SW 1271 (cell line): ENCODE measurements at regions not wholly inside any gene's neighbourhood (a gene's known extent, or its start where the extent isn't known, plus 50 kb on each side); places are given as distances from the start of the nearest gene placed in this dataset.
"Not testable (repeated sequence)": the region's sequence is repeated elsewhere in the genome, so short reads cannot be mapped to it uniquely, and the experiment has no call there.

Experiments used
- DNase-seq, 2 experiments: peaks; one replicate each; lab custom pipeline; 2025; lab: John Stamatoyannopoulos, UW

DNA sequence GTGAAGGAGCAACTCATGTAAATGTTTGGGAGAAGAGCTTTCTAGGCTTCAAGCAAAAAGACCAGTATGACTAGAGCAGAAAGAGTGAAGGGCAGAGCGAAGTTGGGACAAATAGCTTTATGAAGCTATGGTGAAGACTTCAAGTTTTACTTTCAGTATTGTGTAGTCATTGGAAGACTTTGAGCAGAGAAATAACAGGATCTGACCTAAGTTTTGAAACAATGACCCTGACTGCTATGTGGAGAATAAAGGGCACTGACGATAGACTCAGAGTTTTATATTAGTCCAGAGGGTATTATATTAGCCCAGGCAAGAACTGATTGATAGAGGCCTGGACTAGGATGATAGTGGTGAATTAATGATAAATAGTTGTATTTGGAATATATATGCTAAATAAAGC is 187.3 kb downstream of the KTN1 start:
- DNase-seq, result no peak

DNA sequence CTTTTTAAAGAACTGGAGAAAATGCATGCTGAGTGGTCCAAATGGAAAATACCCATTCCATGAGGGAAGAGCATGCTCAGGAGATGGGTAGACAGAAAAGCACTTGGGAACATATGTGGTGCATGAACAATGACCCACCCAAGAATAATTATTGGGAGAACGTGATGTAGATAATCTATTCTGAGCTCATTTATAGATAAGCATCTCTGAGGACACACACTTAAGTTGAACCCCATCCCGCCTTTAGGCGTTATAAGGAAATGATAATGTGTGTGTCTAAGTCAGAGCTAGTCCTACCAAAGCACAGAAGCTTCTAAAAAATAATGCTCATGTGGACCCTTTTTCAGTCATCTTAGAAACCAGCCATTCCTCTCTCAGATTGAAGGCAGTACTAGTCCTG is 189.9 kb downstream of the KTN1 start:
- no peak for DNase-seq

DNA sequence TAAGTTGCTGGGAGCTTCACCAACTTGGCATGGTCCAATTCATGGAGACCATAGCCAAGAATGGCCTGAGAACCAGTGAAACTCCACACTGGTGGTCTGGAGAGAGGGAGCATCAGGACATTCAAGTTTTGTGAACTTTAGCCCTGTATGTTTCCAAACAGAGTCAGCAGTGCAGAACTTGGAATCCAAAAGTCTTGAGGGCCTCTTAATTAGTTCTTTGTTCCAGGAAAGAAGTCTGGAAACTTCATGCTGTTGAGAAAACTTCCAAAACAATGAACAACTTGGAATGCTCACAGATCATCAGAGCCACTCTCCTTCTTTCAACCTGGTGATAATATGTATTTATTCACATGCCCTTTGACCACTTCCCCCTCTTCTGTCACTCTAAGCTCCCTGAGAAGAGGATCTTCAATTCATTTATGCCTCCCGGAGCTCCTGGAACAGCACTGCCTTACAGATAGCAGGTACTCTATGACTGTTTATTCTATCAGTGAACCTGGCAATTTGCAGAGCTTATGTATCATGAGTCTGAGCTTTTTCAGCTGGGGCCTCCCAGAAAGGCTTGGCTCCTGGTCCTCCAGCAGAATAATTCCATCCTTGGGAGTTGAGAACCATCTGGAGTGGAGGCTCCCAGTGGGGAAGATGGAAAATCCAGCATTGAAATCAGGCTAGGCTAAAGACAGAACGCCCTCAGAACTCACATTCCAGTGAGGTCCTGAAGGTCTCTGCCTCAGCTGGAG is 191.4 kb downstream of the KTN1 start:
- DNase-seq, result no peak

DNA sequence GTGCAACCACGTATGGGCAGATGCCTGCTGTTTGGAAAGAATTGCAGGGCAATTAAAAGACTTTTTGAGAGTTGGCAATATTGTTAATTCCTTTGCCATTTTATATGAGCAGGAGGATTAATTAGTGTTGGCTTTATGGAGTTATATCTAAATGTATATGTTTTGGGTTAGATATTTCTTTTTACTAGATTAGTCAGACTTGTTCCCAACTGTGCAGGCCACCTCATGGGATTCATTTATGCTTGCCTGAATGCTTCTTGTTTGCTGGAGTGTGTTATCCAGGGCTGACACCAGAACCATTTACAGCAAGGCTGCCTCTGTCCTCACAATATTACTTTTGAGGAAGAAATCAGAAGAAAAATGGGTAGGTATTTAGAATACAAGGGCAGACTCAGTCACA is 192.5 kb downstream of the KTN1 start:
- no peak for DNase-seq

DNA sequence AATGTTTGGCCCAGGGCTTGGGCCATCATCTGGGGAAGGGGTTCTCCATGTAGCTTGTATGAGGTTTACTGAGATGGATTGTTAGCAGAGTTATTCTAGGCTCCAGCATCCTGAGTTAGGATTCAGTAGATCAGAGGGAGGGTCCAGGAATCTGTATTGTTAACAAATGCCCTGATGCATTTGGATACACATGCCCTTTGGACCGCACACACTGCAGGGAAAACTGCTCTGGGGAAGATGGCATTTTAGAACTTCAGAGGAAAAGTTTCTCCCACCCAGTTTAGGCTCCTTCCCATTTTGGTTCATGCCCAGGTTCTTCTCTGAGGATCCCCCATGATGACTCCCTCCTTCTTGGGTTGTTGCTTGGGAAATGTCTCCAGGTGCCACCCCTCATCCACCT is 193.3 kb downstream of the KTN1 start:
- DNase-seq, result no peak

DNA sequence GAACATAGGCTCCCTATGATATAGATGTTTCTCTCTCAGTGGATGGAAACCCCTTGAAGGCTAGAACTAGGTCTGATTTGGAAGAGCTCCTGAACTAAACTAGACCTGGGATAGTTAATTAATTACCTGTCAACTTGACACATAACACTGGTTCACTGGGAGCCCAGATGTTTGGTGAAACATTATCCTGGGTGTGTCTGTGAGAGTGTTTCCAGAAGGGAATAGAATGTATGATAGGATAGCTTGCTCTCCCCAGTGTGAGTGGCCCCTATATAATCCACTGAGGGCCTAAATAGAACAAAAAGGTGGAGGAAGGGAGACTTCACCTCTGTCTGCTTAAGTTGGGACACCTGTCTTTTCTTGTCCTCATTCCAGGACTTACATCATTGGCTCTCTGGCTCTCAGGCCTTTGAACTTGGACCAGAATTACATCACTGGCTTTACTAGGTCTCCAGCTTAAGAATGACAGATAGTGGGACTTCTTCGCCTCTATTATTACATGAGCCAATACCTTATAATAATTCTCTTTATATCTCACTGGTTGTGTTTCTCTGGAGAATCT is 194.1 kb downstream of the KTN1 start:
- DNase-seq, result no peak

DNA sequence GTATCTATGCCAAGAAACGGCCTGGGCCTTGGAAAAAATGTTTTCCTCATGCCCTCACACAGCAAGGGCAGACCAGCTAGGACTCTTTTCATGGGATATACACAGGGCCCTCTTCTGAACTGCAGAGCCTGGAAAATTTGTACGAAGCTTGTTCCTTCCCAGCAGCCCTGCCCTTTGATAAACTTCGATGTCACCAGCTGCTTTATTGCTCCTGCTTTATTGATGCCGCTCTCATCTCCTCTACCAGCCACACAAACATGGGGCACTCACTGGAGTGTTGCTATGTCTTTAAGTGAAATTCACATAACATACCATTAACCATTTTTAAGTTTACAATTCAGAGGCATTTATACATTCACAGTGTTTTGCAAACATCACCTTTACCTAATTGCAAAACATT is 197.9 kb downstream of the KTN1 start:
- DNase-seq, result no peak

DNA sequence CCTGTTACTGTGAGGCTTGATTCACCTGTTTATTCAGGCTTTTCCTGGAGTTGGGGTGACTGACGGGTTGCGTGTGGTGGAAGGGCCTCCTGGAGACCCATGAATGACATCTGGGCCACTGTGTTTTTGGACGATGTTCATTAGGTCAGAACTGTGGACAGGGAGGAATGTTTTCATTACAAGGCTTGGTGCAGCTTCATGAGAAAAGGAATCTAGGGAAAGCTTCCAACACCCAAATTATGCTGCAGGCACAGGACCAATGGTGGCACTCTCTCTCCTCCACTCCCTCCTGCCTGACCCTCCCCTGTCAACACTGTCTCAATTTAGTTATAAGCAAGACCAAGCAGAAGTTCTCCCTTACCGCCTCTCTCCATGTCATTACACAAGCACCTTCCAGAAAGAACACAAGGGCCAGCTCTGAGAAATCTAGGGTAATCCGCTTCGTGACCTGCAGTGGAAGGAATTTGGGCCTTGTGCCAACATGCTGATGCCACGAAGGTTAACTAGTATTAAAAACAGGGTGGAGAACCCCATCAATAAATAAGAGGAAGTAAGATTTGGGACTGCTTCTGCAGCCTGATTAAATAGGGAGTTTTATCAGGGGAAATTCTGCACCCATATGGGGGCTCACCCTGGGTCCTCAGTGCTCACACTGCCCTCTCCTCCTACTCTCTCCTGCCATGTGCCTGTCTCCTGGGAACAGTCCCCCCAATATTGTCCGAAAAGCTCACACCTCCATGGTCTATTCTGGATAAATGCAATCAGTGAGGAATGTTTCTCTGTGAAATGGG is 200.3 kb downstream of the KTN1 start:
- no peak for DNase-seq

DNA sequence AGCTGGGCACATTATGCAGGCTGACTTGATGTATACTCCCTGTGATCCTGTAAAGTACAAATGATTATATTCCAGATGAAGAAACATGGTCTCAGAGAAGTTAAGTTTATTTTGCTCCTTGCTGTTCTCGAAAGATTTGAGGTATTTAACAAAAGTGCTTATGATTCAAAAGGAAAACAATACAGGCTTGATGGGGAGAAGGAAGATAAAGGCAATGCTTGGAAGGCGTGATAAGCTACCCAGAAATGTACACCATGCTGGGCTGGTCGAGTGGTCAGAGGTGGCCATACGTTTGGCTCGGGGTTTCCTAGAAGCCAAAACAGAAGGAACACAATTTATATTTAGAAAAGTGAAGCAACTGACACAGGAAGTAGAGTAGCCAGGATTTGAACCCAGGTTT is 201.0 kb downstream of the KTN1 start:
- DNase-seq, result no peak

DNA sequence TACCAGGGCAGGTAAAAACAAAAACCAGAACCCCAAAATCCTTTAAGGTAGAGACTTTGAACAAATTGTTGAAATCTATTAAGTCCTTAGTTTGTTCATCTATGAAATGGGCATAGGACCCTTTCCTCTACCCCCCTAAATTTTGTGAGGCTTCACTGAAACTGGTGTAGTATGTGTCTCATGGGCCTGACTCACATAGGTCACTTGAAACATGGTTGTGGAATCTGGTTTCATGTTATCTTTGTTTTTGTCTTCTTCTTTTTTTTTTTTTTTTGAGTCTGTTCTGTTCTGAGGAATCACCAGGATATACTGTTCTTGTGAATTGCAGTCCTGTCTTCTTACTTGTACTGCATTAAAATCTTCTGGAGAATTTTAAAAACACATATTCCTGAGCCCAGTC is 202.2 kb downstream of the KTN1 start:
- DNase-seq, result no peak

DNA sequence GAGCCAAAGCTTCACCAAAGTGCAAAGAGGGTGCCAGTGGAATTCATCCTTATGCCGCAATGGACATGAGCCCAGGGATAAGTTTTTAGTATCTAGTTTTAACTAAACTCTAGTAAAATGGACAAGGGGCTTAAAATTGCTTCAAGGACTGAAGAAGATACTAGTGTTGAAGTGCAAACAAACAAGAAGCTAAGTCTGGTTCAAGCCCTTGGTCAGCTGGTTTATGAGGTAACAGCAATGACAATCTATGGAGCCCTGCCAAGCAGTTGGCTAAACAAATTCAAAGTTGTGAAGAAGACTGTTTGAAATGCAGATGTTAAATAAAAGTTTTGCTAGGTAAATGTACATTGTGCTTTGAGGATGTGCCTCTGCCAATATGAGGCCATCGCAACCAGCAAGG is 209.4 kb downstream of the KTN1 start:
- no peak for DNase-seq

DNA sequence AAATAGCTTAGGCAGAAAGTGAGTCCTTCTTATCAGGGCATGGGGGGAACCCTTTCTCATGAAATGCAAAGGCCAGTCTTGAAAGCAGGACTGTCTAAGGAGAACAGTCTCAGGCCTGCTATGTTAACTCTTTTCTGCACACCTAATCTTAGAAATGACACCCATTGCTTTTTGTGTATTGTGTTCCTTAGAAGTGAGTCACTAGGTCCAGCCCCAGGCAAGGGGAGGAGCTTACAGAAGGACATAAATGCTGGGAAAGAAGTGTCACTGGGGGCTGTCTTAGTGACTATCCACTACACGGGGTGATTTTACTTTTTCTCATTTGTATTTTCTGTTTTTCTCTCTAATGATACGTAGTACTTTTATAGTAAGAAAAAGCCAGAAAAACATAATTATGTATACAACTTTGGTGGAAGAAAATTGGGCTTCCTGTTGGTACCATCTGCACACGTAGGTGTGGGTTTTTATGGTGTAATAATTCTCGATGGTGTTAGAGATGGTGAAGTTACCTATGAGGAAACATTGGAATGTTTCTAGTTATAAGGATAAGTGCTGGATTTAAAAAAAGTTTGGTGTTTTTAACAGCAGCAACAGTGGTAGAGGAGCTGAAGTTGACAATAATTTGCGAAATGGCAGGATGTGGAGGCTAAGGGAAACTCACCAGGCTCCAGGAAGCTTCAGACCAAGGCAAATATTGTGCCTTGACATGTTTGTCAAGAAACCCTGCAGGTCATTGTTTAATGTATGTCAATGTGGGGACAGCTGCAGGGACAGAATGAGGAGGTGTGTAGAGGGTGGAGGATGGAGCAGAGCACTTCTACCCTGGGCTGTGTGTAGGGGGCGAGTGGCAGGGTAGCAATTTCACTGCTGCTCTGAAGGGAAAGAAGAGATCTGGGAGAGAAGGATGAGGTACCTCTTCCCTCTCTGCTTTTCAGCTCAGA is 214.9 kb downstream of the KTN1 start:
- no peak for DNase-seq

DNA sequence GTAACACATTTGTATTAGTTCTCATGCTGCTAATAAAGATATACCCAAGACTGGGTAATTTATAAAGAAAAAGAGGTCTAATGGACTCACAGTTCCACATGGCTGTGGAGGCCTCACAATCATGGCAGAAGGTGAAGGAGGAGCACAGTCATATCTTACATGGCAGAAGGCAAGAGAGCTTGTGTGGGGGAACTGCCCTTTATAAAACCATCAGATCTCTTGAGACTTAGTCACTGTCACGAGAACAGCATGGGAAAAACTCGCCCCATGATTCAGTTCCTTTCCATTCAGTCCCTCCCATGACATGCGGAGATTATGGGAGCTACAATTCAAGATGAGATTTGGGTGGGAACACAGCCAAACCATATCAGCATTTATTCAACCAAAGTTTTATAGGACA is 216.5 kb downstream of the KTN1 start:
- not testable (repeated sequence) for DNase-seq

DNA sequence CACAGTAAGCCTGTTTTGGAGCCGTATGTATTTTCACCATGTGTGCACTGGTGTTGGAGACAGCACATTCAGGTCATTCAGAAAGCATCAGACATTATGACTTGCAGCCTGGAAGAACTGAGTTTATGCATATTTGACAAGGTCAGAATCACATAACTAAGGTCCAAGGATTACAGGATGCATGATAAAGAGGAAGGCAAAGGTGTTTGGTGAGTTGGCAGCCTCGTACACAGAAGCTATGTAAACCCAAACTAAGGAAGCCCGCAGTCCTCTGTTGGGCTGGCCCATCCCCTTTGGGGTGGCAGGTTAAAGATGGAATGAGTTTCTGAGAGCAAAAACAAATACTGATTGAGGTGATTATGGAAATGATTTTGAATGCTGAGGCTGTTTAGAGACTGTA is 218.4 kb downstream of the KTN1 start:
- DNase-seq, result no peak

DNA sequence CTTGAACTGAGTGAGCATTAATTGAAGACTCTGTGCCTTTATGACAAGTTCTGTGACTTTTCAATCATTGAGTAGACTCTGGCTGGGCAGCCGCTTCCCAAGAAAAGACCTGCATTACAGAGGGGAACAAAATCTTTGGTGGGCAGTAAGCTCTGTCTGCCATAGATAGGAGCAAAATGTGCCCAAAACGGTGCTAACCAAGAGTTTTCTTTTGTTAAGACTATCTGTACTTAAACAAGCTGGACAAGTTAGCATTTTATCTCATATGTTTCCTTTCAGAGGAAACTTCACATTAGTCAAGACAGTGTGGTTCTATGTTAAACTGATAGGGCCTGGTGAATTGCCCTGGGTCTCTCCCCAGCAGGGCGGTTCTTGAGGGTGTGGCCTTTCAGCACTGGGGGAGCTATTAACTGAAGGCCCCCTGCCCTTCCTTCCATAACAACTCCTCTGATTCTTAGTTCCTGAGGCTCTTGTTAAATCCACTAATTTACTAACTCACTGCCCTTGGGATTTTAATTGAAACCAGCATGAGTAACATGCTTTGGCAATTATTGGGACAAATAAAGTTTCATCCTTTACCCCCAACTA is 219.6 kb downstream of the KTN1 start:
- no peak for DNase-seq

DNA sequence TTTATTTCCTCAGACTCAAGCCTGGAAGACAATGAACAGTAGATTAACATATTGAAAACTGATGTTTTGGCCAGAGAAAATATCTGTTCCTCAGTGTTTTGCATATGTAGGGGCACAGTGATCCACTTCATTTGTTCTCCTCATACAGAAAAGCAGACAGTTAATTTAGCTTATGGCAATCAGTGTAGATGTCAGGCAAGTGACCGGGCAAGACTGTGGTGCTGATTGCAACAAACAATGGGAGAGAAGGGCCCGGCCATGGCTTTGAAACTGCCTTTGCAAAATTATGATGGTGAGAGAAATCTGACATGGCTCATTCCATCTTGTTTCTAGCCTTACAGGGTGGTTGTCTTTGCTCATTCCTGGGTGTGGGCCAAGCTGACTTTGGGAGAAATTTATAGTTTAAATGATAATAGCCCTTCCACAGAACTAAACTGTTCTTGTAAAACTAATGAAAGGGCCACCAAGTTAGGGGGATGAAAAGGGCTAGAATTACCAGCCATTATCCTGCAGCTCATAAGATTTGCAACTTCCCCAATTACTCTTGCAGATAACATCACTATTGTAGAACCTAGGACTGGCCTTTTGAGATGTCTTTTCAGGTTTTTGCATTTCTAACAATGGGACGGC is 220.3 kb downstream of the KTN1 start:
- no peak for DNase-seq

DNA sequence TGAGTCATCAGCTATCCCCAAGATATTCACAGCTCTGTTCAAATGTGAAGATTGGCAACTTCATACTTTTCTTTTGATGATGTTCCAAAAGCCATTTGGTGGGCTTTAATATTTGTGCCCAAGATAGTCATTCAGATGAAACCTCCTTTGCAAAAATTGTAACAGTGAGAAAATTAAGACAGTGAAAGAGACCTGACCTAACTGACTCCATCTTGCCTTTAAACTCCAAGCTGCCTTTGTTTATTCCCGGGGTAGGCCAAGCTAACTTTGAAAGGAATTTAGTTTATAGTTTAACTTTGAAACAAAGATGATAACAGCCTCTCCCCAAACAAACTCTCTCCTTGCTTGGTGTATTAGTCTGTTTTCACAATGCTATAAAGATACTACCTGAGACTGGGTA is 221.1 kb downstream of the KTN1 start:
- no peak for DNase-seq

DNA sequence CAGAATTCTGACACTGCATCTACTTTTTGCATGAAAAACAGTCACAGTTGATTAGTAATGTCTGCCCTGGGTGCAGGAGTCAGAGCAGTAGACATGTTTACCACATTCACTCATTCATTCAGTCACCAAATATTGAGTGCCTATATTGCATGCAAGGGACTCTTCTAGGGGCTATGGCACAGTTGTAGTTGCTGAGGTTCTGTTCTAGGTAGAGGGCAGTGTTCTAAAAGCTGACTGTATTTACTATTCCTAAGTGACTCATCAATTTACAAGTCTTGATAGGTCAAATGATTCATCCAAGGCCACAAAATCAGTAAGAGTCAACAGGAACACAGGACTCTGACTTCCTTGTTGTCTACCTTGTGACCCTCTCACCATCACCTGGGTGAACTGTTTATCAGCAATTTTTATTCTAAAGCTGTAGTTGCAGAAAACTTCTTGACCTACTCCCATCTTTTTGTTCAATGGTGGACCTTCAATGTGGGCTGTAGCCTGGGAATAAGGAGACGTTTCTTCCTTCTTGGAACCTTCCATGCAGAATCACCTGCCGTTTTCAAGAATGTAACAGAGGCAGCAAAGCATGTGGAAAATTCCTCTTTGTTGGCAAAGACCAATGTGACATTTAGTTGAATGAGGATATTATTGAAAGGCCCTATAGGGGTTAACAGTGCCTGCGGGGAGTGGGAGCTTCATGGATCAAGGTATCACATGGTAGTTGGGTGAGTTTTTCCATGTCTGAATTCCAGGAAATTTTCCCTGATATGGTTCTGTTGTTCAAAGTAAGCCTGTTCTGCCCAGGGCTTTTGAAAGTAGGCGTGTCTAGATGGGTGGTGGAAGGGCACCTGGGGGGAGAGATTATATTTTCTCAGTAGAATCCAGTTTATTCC is 223.2 kb downstream of the KTN1 start:
- DNase-seq, result peak; percentile 7 to 28

DNA sequence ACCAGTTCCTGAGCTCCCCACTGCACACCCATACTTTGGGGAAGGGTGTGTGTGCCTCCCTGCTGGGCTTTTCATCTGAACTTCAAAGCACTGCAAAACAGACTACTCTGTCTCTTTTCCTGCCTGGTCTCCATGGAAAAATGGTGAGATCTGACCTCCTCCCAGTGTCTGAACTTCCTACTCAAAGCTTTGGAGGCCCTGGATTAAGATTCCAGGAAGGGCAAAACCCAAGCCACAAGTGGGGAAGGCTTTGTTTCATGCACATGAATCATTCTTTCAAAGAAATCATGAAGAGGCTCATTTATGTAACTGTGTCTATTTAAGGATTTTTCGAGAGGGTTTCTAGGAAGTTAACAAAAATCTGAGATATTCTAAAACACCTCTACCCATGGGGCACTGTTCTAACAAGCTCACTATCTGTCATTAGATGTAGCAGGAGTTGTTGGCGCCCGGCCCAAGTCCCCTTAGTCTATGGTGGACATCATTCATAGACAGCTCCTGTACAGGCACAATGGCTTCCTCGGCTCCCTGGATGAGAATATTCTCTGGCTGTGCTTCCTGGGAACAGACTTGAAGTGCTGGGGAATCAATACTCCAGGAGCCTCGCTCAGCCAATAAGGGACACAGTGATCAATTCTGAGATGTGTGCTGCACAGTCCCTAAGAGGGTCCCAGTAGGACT is 224.0 kb downstream of the KTN1 start:
- DNase-seq, result no peak

DNA sequence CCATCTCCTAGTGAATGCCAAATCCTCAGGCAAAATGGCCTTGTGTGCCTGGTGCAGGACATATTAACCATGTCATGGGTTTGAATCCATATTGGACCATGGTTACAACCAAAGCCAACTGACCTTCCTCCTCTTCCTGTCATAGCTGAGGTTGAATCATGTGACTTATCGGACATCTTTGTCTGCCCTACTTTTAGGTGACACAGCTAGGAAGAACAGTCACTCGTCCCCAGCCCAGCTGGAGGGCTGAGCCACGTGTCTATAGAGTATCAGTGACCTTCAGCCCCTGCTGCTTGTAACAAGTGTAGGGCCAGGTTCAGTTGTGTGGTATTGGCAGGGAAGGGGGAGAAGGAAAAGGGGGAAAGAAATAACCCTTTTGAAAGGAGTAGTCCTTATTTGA is 225.2 kb downstream of the KTN1 start:
- no peak for DNase-seq
